ENCODE measurements at regions not wholly inside any gene's neighbourhood (a gene's known extent, or its start where the extent isn't known, plus 50 kb on each side); places are given as distances from the start of the nearest gene placed in this dataset.
"Not testable (repeated sequence)": the region's sequence is repeated elsewhere in the genome, so short reads cannot be mapped to it uniquely, and the experiment has no call there.

- no peak overlapping the region for H2AFZ ChIP-seq
- ChIA-PET POLR2A (ENCODE audit: unreplicated experiment) (no interaction called here), CTCF (no interaction called here)
- H4K20me1 ChIP-seq (ENCODE audit: insufficient read depth) = no peaks in the 10 kb centered on the region
- H3F3A ChIP-seq (ENCODE audit: insufficient read depth, low read depth) = peaks cover 6% of the 10 kb centered on the region; the same call in 1 of the 2 replicates
- TF ChIP-seq EZH2 (IDR thresholded peaks at IDR 0.05; ENCODE audit: low read depth) = no peak
- no peak for TF ChIP-seq CTCF (conservative IDR thresholded peaks at IDR 0.05)
- no peaks in the 10 kb centered on the region for H3K9me2 ChIP-seq (ENCODE audit: insufficient read depth)
- BruUV-seq (replicated peaks) = no TSS peak
- peaks cover 11% of the 10 kb centered on the region for H3K4me1 ChIP-seq (replicated peaks; ENCODE audit: insufficient read depth)
- no peaks in the 10 kb centered on the region for H3K27me3 ChIP-seq (ENCODE audit: insufficient read depth, low read depth)
- no peak overlapping the region for H3K4me2 ChIP-seq
- H3K79me2 ChIP-seq (ENCODE audit: low read depth) = no peaks in the 10 kb centered on the region
- intact Hi-C loops (cut with micrococcal nuclease; ENCODE audit: unreplicated experiment) = no loop called here
- H3K4me3 ChIP-seq = no peak overlapping the region
- H3K36me3 ChIP-seq (ENCODE audit: low read depth) = no peaks in the 10 kb centered on the region
- no peaks in the 10 kb centered on the region for H3K9me3 ChIP-seq (ENCODE audit: insufficient read depth, low read depth)
- no peak overlapping the region for H3K27ac ChIP-seq
- peak in 1 of 2 experiments; percentile 67 for DNase-seq
Measured at GRCh38 chr6:141464490-141464889, 668.2 kb upstream of the GJE1 start.

- no peaks in the 10 kb centered on the region for H3K9me2 ChIP-seq (ENCODE audit: insufficient read depth)
- H3K4me1 ChIP-seq (replicated peaks; ENCODE audit: insufficient read depth) = peaks cover 11% of the 10 kb centered on the region
- TF ChIP-seq CTCF (conservative IDR thresholded peaks at IDR 0.05) = no peak
- TF ChIP-seq EZH2 (IDR thresholded peaks at IDR 0.05; ENCODE audit: low read depth) = no peak
- peaks cover 6% of the 10 kb centered on the region; the same call in 1 of the 2 replicates for H3F3A ChIP-seq (ENCODE audit: insufficient read depth, low read depth)
- no peaks in the 10 kb centered on the region for H4K20me1 ChIP-seq (ENCODE audit: insufficient read depth)
- no peak overlapping the region for H3K4me2 ChIP-seq
- no peaks in the 10 kb centered on the region for H3K9me3 ChIP-seq (ENCODE audit: insufficient read depth, low read depth)
- BruUV-seq (replicated peaks) = no TSS peak
- intact Hi-C loops (cut with micrococcal nuclease; ENCODE audit: unreplicated experiment) = no loop called here
- POLR2A ChIA-PET (ENCODE audit: unreplicated experiment) = no interaction called here
- H3K36me3 ChIP-seq (ENCODE audit: low read depth) = no peaks in the 10 kb centered on the region
- H2AFZ ChIP-seq = no peak overlapping the region
- no peaks in the 10 kb centered on the region for H3K27me3 ChIP-seq (ENCODE audit: insufficient read depth, low read depth)
- H3K27ac ChIP-seq = no peak overlapping the region
- no peaks in the 10 kb centered on the region for H3K79me2 ChIP-seq (ENCODE audit: low read depth)
- no peak for DNase-seq
- CTCF ChIA-PET = no interaction called here
- no peak overlapping the region for H3K4me3 ChIP-seq
Measured at GRCh38 chr6:141463237-141463977, 669.3 kb upstream of the GJE1 start.

- no peak overlapping the region for H3K4me2 ChIP-seq
- CTCF ChIA-PET = no interaction called here
- no peak overlapping the region for H2AFZ ChIP-seq
- no peaks in the 10 kb centered on the region for H3K79me2 ChIP-seq (ENCODE audit: low read depth)
- H3K27ac ChIP-seq = no peak overlapping the region
- DNase-seq = no peak
- no peak overlapping the region for H3K4me3 ChIP-seq
- H3K36me3 ChIP-seq (ENCODE audit: low read depth) = no peaks in the 10 kb centered on the region
- intact Hi-C loops (cut with micrococcal nuclease; ENCODE audit: unreplicated experiment) = no loop called here
- no peaks in the 10 kb centered on the region for H3K9me2 ChIP-seq (ENCODE audit: insufficient read depth)
- TF ChIP-seq CTCF (conservative IDR thresholded peaks at IDR 0.05) (no peak), EZH2 (IDR thresholded peaks at IDR 0.05; ENCODE audit: low read depth) (no peak)
- POLR2A ChIA-PET (ENCODE audit: unreplicated experiment) = no interaction called here
- H4K20me1 ChIP-seq (ENCODE audit: insufficient read depth) = no peaks in the 10 kb centered on the region
- no TSS peak for BruUV-seq (replicated peaks)
- H3K27me3 ChIP-seq (ENCODE audit: insufficient read depth, low read depth) = no peaks in the 10 kb centered on the region
- no peaks in the 10 kb centered on the region for H3K9me3 ChIP-seq (ENCODE audit: insufficient read depth, low read depth)
- H3K4me1 ChIP-seq (replicated peaks; ENCODE audit: insufficient read depth) = peaks cover 11% of the 10 kb centered on the region
- no peaks in the 10 kb centered on the region for H3F3A ChIP-seq (ENCODE audit: insufficient read depth, low read depth)
Measured at GRCh38 chr6:141460743-141461484, 671.8 kb upstream of the GJE1 start.

- H4K20me1 ChIP-seq (ENCODE audit: insufficient read depth); H3K9me2 ChIP-seq (ENCODE audit: insufficient read depth); H3K79me2 ChIP-seq (ENCODE audit: low read depth); BruUV-seq (replicated peaks); CTCF ChIA-PET; H3K4me3 ChIP-seq; H3F3A ChIP-seq (ENCODE audit: insufficient read depth, low read depth); DNase-seq; H3K27ac ChIP-seq; POLR2A ChIA-PET (ENCODE audit: unreplicated experiment); H2AFZ ChIP-seq; intact Hi-C loops (cut with micrococcal nuclease; ENCODE audit: unreplicated experiment); H3K4me2 ChIP-seq; H3K27me3 ChIP-seq (ENCODE audit: insufficient read depth, low read depth); H3K9me3 ChIP-seq (ENCODE audit: insufficient read depth, low read depth); H3K36me3 ChIP-seq (ENCODE audit: low read depth): not testable (repeated sequence)
- H3K4me1 ChIP-seq (replicated peaks; ENCODE audit: insufficient read depth) = peaks cover 11% of the 10 kb centered on the region
Measured at GRCh38 chr6:141460245-141460644, 672.5 kb upstream of the GJE1 start.

- H3K79me2 ChIP-seq (ENCODE audit: low read depth); POLR2A ChIA-PET (ENCODE audit: unreplicated experiment); H3K4me2 ChIP-seq; H3F3A ChIP-seq (ENCODE audit: insufficient read depth, low read depth); H3K9me2 ChIP-seq (ENCODE audit: insufficient read depth); H3K27ac ChIP-seq; H4K20me1 ChIP-seq (ENCODE audit: insufficient read depth); intact Hi-C loops (cut with micrococcal nuclease; ENCODE audit: unreplicated experiment); H3K4me1 ChIP-seq (replicated peaks; ENCODE audit: insufficient read depth); DNase-seq; H3K36me3 ChIP-seq (ENCODE audit: low read depth); H3K4me3 ChIP-seq; BruUV-seq (replicated peaks); H3K9me3 ChIP-seq (ENCODE audit: insufficient read depth, low read depth); CTCF ChIA-PET; H2AFZ ChIP-seq; H3K27me3 ChIP-seq (ENCODE audit: insufficient read depth, low read depth): not testable (repeated sequence)
Measured at GRCh38 chr6:141457984-141458383, 674.7 kb upstream of the GJE1 start.

Measured in PC-9 (cell line).